Endothelial cell of umbilical vein (primary cell): ENCODE measurements at regions not wholly inside any gene's neighbourhood (a gene's known extent, or its start where the extent isn't known, plus 50 kb on each side); places are given as distances from the start of the nearest gene placed in this dataset.

Experiments
- CTCF ChIP-seq, 2 donors: IDR thresholded peaks; 1 replicate in 1 of 2; 2 replicates in 1 of 2; pipeline ENCODE4 v1.5.1; 2011; ENCODE audit warnings: low read length in 2 of 2, mild to moderate bottlenecking in 2 of 2, moderate library complexity in 2 of 2, control low read depth in 1 of 2, inconsistent platforms in 1 of 2, low read depth in 1 of 2; ENCODE audit not compliant: insufficient read depth in 1 of 2; ENCODE audit errors: extremely low read depth in 1 of 2
- JUN ChIP-seq: IDR thresholded peaks from 2 replicates; pipeline ENCODE4 v1.6.1; 2011; ENCODE audit warnings: borderline replicate concordance, low read depth; ENCODE audit not compliant: insufficient read length, insufficient read depth
- MYC ChIP-seq: IDR thresholded peaks from one replicate; pipeline ENCODE4 v1.6.1; 2011; ENCODE audit warnings: mild to moderate bottlenecking, low read depth, low read length

- no peak for TF ChIP-seq CTCF (IDR thresholded peaks at IDR 0.05; ENCODE audit: extremely low read depth in 1 of 2, insufficient read depth in 1 of 2, low read depth in 1 of 2, low read length in 2 of 2)
- TF ChIP-seq MYC = no peak
- no peak for TF ChIP-seq JUN
Observed at GRCh38 chr14:54189333-54189732, 207.5 kb upstream of the CDKN3 start.
